GM23248 (cell line): ENCODE measurements at regions not wholly inside any gene's neighbourhood (a gene's known extent, or its start where the extent isn't known, plus 50 kb on each side); places are given as distances from the start of the nearest gene placed in this dataset.

ENCODE experiments used
- EZH2 ChIP-seq: fragments of 200-600 bp; sonication (generic); IDR thresholded peaks from 2 replicates; pipeline ENCODE4 v1.6.1; 2018; ENCODE audit warnings: antibody characterized with exemption, mild to moderate bottlenecking; ENCODE audit not compliant: insufficient read depth, poor library complexity, severe bottlenecking
- EZH2phosphoT487 ChIP-seq: fragments of 200-600 bp; sonication (generic); IDR thresholded peaks from 2 replicates; pipeline ENCODE4 v1.6.1; 2018; ENCODE audit warnings: antibody characterized with exemption, moderate library complexity, mild to moderate bottlenecking, low read depth; ENCODE audit not compliant: insufficient read depth

- no peak for TF ChIP-seq EZH2phosphoT487
- TF ChIP-seq EZH2, result no peak
These were observed 87.0 kb upstream of the ST8SIA2 start for GRCh38 chr15:92306663-92307062.
